Thymus (tissue), 11 donors: ENCODE measurements at regions not wholly inside any gene's neighbourhood (a gene's known extent, or its start where the extent isn't known, plus 50 kb on each side); places are given as distances from the start of the nearest gene placed in this dataset.

Experiments used
- DNase-seq, 9 donors: peaks; one replicate each; pipeline ENCODE4 v3.0.0-alpha.2; 2013; ENCODE audit warnings: low spot score in 9 of 9, low read depth in 6 of 9, missing footprints in 1 of 9
- H3K27ac ChIP-seq, 2 donors: one replicate each; pipeline ENCODE4 v1.5.1; 2013; ENCODE audit warnings: control low read depth in 1 of 2, low read depth in 1 of 2, low read length in 1 of 2, mild to moderate bottlenecking in 1 of 2, moderate library complexity in 1 of 2
- H3K27me3 ChIP-seq, 2 donors: one replicate each; pipeline ENCODE4 v1.5.1; 2013; ENCODE audit warnings: low read length in 1 of 2; ENCODE audit not compliant: control insufficient read depth in 2 of 2, insufficient read depth in 1 of 2
- H3K36me3 ChIP-seq, 2 donors: one replicate each; pipeline ENCODE4 v1.5.1; 2013; ENCODE audit warnings: low read length in 1 of 2, mild to moderate bottlenecking in 1 of 2, moderate library complexity in 1 of 2; ENCODE audit not compliant: control insufficient read depth in 2 of 2, insufficient read depth in 2 of 2
- H3K4me1 ChIP-seq, 2 donors: one replicate each; pipeline ENCODE4 v1.5.1; 2013; ENCODE audit warnings: low read length in 2 of 2; ENCODE audit not compliant: control insufficient read depth in 2 of 2, insufficient read depth in 2 of 2
- H3K4me3 ChIP-seq, 2 donors: one replicate each; pipeline ENCODE4 v1.5.1; 2013; ENCODE audit warnings: low read length in 2 of 2, control low read depth in 1 of 2, mild to moderate bottlenecking in 1 of 2
- H3K9me3 ChIP-seq, 2 donors: one replicate each; pipeline ENCODE4 v1.5.1; 2013; ENCODE audit warnings: low read length in 1 of 2, mild to moderate bottlenecking in 1 of 2; ENCODE audit not compliant: control insufficient read depth in 2 of 2, insufficient read depth in 1 of 2
- whole genome bisulfite sequencing: extraction: QIAGEN DNeasy Blood & Tissue Kit; methylation state at CpG from one replicate; pipeline ENCODE4 v1.1.7; 2013; 5-methylcytosine and 5-hydroxymethylcytosine counted together
- donor health status: healthy.

GRCh38 chr4:188911199-188911598 is 772.0 kb downstream of the TRIML1 start:
- no peak for DNase-seq
- WGBS: 92% methylated on average over 5 of the region's 5 CpGs

GRCh38 chr4:188911707-188912106 is 772.5 kb downstream of the TRIML1 start:
- no peak overlapping the region for H3K27ac ChIP-seq
- no peak overlapping the region for H3K4me3 ChIP-seq
- no peak for DNase-seq
- H3K27me3 ChIP-seq: no peaks in the 10 kb centered on the region
- peaks cover 0 to 3% of the 10 kb centered on the region in 2 donors for H3K9me3 ChIP-seq
- WGBS: 93% methylated on average over 5 of the region's 5 CpGs
- no peaks in the 10 kb centered on the region for H3K36me3 ChIP-seq
- H3K4me1 ChIP-seq: no peaks in the 10 kb centered on the region

More at GRCh38 chr4:188911199-188911598, 772.0 kb downstream of the TRIML1 start:
- no peak overlapping the region for H3K27ac ChIP-seq
- H3K4me1 ChIP-seq: no peaks in the 10 kb centered on the region
- no peaks in the 10 kb centered on the region for H3K27me3 ChIP-seq
- H3K36me3 ChIP-seq: no peaks in the 10 kb centered on the region
- H3K9me3 ChIP-seq: peaks cover 0 to 3% of the 10 kb centered on the region in 2 donors
- H3K4me3 ChIP-seq: no peak overlapping the region

GRCh38 chr4:188915175-188915574 is 775.9 kb downstream of the TRIML1 start:
- Histone ChIP-seq H3K27ac (no peak overlapping the region), H3K27me3 (no peaks in the 10 kb centered on the region), H3K36me3 (no peaks in the 10 kb centered on the region), H3K4me3 (no peak overlapping the region), H3K9me3 (peaks cover 0 to 3% of the 10 kb centered on the region in 2 donors), H3K4me1 (no peaks in the 10 kb centered on the region)
- DNase-seq: no peak
- WGBS: 76% methylated on average over 5 of the region's 5 CpGs

GRCh38 chr4:188918787-188919186 is 779.5 kb downstream of the TRIML1 start:
- Histone ChIP-seq H3K27me3 (no peaks in the 10 kb centered on the region), H3K27ac (no peak overlapping the region), H3K9me3 (peaks cover 0 to 7% of the 10 kb centered on the region in 2 donors), H3K4me1 (no peaks in the 10 kb centered on the region), H3K4me3 (no peak overlapping the region), H3K36me3 (no peaks in the 10 kb centered on the region)
- WGBS: 84% methylated on average over 2 of the region's 2 CpGs
- no peak for DNase-seq

GRCh38 chr4:188930822-188931221 is 791.6 kb downstream of the TRIML1 start:
- no peaks in the 10 kb centered on the region for H3K27me3 ChIP-seq
- no peaks in the 10 kb centered on the region for H3K4me1 ChIP-seq
- no peak overlapping the region for H3K27ac ChIP-seq
- H3K9me3 ChIP-seq: no peaks in the 10 kb centered on the region
- H3K4me3 ChIP-seq: no peak overlapping the region
- H3K36me3 ChIP-seq: no peaks in the 10 kb centered on the region
- DNase-seq: no peak
- WGBS: 92% methylated on average over 2 of the region's 2 CpGs

- WGBS: 83% methylated on average over 5 of the region's 5 CpGs
- H3K36me3 ChIP-seq: no peaks in the 10 kb centered on the region
Observed at GRCh38 chr4:188934320-188934962, 795.2 kb downstream of the TRIML1 start.

GRCh38 chr4:188941524-188942119 is 802.4 kb downstream of the TRIML1 start:
- Histone ChIP-seq H3K4me3 (no peak overlapping the region), H3K9me3 (no peaks in the 10 kb centered on the region), H3K27me3 (no peaks in the 10 kb centered on the region), H3K36me3 (no peaks in the 10 kb centered on the region), H3K4me1 (no peaks in the 10 kb centered on the region), H3K27ac (no peak overlapping the region)
- no peak for DNase-seq
- WGBS: 81% methylated on average over 3 of the region's 3 CpGs

More at GRCh38 chr4:188934320-188934962, 795.2 kb downstream of the TRIML1 start:
- Histone ChIP-seq H3K27ac (no peak overlapping the region), H3K4me3 (no peak overlapping the region), H3K4me1 (no peaks in the 10 kb centered on the region), H3K27me3 (no peaks in the 10 kb centered on the region), H3K9me3 (no peaks in the 10 kb centered on the region)
- DNase-seq: no peak

GRCh38 chr4:188942606-188943005 is 803.4 kb downstream of the TRIML1 start:
- Histone ChIP-seq H3K27me3 (no peaks in the 10 kb centered on the region), H3K4me1 (no peaks in the 10 kb centered on the region), H3K27ac (no peak overlapping the region), H3K9me3 (no peaks in the 10 kb centered on the region), H3K36me3 (no peaks in the 10 kb centered on the region), H3K4me3 (no peak overlapping the region)
- DNase-seq: no peak
- WGBS: 89% methylated on average over 3 of the region's 3 CpGs

- Histone ChIP-seq H3K4me3 (no peak overlapping the region), H3K4me1 (no peaks in the 10 kb centered on the region), H3K27me3 (no peaks in the 10 kb centered on the region), H3K36me3 (no peaks in the 10 kb centered on the region), H3K9me3 (no peaks in the 10 kb centered on the region), H3K27ac (no peak overlapping the region)
- WGBS: 57% methylated on average over 4 of the region's 4 CpGs
- DNase-seq: no peak
Observed at GRCh38 chr4:188949596-188949995, 810.4 kb downstream of the TRIML1 start.
